ENCODE measurements at regions not wholly inside any gene's neighbourhood (a gene's known extent, or its start where the extent isn't known, plus 50 kb on each side); places are given as distances from the start of the nearest gene placed in this dataset.
"Not testable (repeated sequence)": the region's sequence is repeated elsewhere in the genome, so short reads cannot be mapped to it uniquely, and the experiment has no call there.

DNA sequence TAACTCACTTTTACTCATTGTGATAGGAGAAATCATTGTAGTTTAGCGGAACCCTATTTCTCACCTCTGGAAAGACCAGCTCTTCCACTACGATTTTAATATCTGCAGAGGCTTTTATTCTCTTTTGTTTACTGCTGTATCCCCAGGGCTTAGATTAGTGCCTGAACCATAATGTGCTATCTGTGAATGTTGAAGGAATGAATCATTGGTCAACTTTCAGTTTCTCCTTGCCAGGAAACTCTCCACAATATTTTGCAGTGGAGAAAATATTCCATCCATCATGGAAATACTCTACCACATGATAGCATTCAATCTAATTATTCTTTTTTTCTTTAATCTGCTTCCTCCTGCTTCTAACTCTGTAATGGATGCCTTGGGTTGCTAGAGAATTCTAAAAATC lies 263.5 kb upstream of the PTPRD start:
- Mint-ChIP-seq H3K9me3 (peaks cover 21% of the 10 kb centered on the region), H3K4me3 (no peak overlapping the region), H3K4me1 (peaks cover 26% of the 10 kb centered on the region), H3K36me3 (peaks cover 2% of the 10 kb centered on the region), H3K27ac (peak overlapping the region; percentile 38), H3K27me3 (ENCODE audit: low read depth) (no peaks in the 10 kb centered on the region)
- no peak for DNase-seq (ENCODE audit: low spot score in 2 of 2, unreplicated experiment in 2 of 2)
- TF ChIP-seq, protein P1, sequence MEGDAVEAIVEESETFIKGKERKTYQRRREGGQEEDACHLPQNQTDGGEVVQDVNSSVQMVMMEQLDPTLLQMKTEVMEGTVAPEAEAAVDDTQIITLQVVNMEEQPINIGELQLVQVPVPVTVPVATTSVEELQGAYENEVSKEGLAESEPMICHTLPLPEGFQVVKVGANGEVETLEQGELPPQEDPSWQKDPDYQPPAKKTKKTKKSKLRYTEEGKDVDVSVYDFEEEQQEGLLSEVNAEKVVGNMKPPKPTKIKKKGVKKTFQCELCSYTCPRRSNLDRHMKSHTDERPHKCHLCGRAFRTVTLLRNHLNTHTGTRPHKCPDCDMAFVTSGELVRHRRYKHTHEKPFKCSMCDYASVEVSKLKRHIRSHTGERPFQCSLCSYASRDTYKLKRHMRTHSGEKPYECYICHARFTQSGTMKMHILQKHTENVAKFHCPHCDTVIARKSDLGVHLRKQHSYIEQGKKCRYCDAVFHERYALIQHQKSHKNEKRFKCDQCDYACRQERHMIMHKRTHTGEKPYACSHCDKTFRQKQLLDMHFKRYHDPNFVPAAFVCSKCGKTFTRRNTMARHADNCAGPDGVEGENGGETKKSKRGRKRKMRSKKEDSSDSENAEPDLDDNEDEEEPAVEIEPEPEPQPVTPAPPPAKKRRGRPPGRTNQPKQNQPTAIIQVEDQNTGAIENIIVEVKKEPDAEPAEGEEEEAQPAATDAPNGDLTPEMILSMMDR (IDR thresholded peaks at IDR 0.05; ENCODE audit: unreplicated experiment) = no peak

DNA sequence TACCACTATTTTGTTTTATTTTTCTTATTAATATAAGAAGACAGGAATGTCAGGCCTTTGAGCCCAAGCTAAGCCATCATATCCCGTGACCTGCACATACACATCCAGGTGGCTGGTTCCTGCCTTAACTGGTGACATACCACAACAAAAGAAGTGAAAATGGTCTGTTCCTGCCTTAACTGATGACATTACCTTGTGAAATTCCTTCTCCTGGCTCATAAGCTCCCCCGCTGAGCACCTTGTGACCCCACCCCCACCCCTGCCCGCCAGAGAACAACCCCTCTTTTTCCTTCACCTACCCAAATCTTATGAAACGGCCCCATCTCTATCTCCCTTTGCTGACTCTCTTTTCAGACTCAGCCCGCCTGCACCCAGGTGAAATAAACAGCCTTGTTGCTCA lies 277.5 kb upstream of the PTPRD start:
- H3K4me1 Mint-ChIP-seq; H3K36me3 Mint-ChIP-seq; H3K27ac Mint-ChIP-seq; H3K27me3 Mint-ChIP-seq (ENCODE audit: low read depth); H3K4me3 Mint-ChIP-seq; DNase-seq (ENCODE audit: low spot score in 2 of 2, unreplicated experiment in 2 of 2): not testable (repeated sequence)
- H3K9me3 Mint-ChIP-seq = peaks cover 14% of the 10 kb centered on the region

DNA sequence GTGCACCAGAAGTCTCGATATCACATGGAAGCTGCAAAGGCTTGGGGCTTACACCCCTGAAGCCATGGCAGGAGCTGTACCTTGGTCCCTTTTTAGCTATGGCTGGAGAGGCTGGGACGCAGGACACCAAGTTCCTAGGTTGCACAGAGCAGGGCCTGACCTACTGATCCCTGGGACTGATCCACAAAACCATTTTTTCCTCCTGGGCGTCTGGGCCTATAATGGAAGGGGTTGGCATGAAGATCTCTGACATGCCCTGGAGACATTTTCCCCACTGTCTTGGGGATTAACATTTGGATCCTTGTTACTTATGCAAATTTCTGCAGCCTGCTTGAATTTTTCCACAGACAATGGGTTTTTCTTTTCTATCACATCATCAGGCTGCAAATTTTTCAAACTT lies 286.7 kb upstream of the PTPRD start:
- no peaks in the 10 kb centered on the region for H3K27me3 Mint-ChIP-seq (ENCODE audit: low read depth)
- no peak for DNase-seq (ENCODE audit: low spot score in 2 of 2, unreplicated experiment in 2 of 2)
- H3K4me1 Mint-ChIP-seq = peaks cover 6% of the 10 kb centered on the region
- H3K9me3 Mint-ChIP-seq = peaks cover 22% of the 10 kb centered on the region
- H3K4me3 Mint-ChIP-seq = no peak overlapping the region
- peaks cover 5% of the 10 kb centered on the region for H3K36me3 Mint-ChIP-seq
- TF ChIP-seq, protein P1 (IDR thresholded peaks at IDR 0.05; ENCODE audit: unreplicated experiment) = no peak
- H3K27ac Mint-ChIP-seq = no peak overlapping the region

DNA sequence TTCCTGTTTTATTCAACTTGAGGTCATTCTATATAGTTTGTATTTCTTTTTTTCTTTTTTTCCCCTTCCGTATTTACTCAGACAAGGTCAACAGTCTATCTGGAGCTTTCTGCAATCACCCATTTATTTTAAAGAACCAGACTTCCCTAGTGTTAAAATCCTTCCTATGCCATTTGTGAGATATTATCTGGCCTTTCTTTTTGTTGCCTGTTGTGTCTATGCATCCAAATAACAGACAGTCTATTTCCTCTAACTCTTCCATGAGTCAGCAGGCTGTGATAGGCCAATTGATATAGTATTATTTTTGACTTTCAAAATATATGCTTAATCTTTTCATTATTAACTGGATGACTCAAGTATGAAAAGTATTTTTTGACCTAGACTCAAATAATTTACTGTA lies 291.2 kb upstream of the PTPRD start:
- TF ChIP-seq, protein P1 (IDR thresholded peaks at IDR 0.05; ENCODE audit: unreplicated experiment) = no peak

DNA sequence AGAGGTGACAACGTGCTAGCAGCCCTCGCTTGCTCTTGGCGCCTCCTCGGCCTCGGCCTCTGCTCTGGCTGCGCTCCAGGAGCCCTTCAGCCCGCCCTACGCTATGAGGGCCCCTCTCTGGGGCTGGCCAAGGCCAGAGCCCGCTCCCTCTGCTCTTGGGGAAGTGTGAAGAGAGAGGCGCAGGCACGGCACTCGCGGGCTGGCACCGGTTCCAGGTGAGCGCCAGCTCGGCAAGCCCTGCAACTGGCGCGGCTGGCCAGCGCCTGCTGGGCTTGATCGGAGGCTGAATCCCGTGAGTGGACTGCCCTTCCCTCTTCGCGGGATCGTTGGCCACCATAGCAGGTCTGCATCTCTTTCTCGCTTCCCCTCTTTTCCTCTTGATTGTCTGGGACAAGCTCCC lies 298.0 kb upstream of the PTPRD start:
- Mint-ChIP-seq H3K4me3 (no peak overlapping the region), H3K27me3 (ENCODE audit: low read depth) (no peaks in the 10 kb centered on the region), H3K36me3 (no peaks in the 10 kb centered on the region), H3K4me1 (no peaks in the 10 kb centered on the region), H3K9me3 (peaks cover 12% of the 10 kb centered on the region), H3K27ac (no peak overlapping the region)
- TF ChIP-seq, protein P1 (IDR thresholded peaks at IDR 0.05; ENCODE audit: unreplicated experiment) = no peak
- no peak for DNase-seq (ENCODE audit: low spot score in 2 of 2, unreplicated experiment in 2 of 2)

More for the DNA sequence above, 291.2 kb upstream of the PTPRD start:
- Mint-ChIP-seq H3K4me3 (no peak overlapping the region), H3K27me3 (ENCODE audit: low read depth) (no peaks in the 10 kb centered on the region), H3K27ac (peak overlapping the region; percentile 62), H3K4me1 (peaks cover 8% of the 10 kb centered on the region), H3K36me3 (peaks cover 5% of the 10 kb centered on the region), H3K9me3 (peaks cover 24% of the 10 kb centered on the region)
- no peak for DNase-seq (ENCODE audit: low spot score in 2 of 2, unreplicated experiment in 2 of 2)

DNA sequence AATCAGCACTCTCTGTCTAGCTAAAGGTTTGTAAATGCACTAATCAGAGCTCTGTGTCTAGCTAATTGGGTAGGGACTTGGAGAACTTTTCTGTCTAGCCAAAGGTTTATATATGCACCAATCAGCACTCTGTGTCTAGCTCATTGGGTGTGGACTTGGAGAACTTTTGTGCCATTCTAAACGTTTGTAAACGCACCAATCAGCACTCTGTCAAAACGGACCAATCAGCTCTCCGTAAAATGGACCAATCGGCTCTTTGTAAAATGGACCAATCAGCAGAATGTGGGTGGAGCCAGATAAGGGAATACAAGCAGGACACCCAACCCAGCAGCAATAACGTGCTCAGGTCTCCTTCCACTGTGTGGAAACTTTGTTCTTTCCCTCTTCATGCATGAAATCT lies 298.6 kb upstream of the PTPRD start:
- H3K36me3 Mint-ChIP-seq = no peaks in the 10 kb centered on the region
- H3K4me1 Mint-ChIP-seq = no peaks in the 10 kb centered on the region
- no peak overlapping the region for H3K4me3 Mint-ChIP-seq
- DNase-seq (ENCODE audit: low spot score in 2 of 2, unreplicated experiment in 2 of 2) = no peak
- no peaks in the 10 kb centered on the region for H3K27me3 Mint-ChIP-seq (ENCODE audit: low read depth)
- no peak overlapping the region for H3K27ac Mint-ChIP-seq
- TF ChIP-seq, protein P1 (IDR thresholded peaks at IDR 0.05; ENCODE audit: unreplicated experiment) = no peak
- peaks cover 12% of the 10 kb centered on the region for H3K9me3 Mint-ChIP-seq
